DOHH2 (cell line): ENCODE measurements at regions not wholly inside any gene's neighbourhood (a gene's known extent, or its start where the extent isn't known, plus 50 kb on each side); places are given as distances from the start of the nearest gene placed in this dataset.

Experiments
- CTCF ChIP-seq: fragments of 200-600 bp; sonication (generic); IDR thresholded peaks from one replicate; pipeline ENCODE4 v1.5.1; 2014; ENCODE audit warnings: antibody characterized with exemption, mild to moderate bottlenecking, low read depth, low read length; ENCODE audit not compliant: poor library complexity, severe bottlenecking
- EZH2phosphoT487 ChIP-seq: fragments of 200-600 bp; sonication (generic); IDR thresholded peaks from 2 replicates; pipeline ENCODE4 v1.6.1; 2017; ENCODE audit warnings: borderline replicate concordance, mild to moderate bottlenecking, antibody characterized with exemption, low read length, moderate library complexity, mixed read lengths

- no peak for TF ChIP-seq CTCF
- no peak for TF ChIP-seq EZH2phosphoT487
Measured at GRCh38 chr16:79472426-79472825, 128.1 kb downstream of the MAF start.
